ENCODE measurements at regions not wholly inside any gene's neighbourhood (a gene's known extent, or its start where the extent isn't known, plus 50 kb on each side); places are given as distances from the start of the nearest gene placed in this dataset.

- Histone ChIP-seq H3K4me1 (peaks cover 0 to 15% (median 0%) of the 10 kb centered on the region in 6 donors), H3K4me3 (no peak overlapping the region), H3K36me3 (no peaks in the 10 kb centered on the region), H3K9me3 (no peaks in the 10 kb centered on the region), H3K27me3 (replicated peaks in 1 of 7) (no peaks in the 10 kb centered on the region), H3K27ac (no peak overlapping the region)
- DNase-seq: no peak
- TF ChIP-seq CTCF (IDR thresholded peaks at IDR 0.05 in 8 of 11, conservative IDR thresholded peaks at IDR 0.05 in 3 of 11): no peak
- TF ChIP-seq POLR2AphosphoS5 (IDR thresholded peaks at IDR 0.05): no peak
- no peak for TF ChIP-seq POLR2A (IDR thresholded peaks at IDR 0.05)
- WGBS, 5 donors: 38 to 77% (median 70%) methylated on average over 1 of the region's 1 CpG
- intact Hi-C loops (cut with DNase I; ENCODE audit: low total_unique reads): no loop called here
These were observed 144.4 kb downstream of the KCNRG start for GRCh38 chr13:50159607-50160006.

- Histone ChIP-seq H3K27ac (no peak overlapping the region), H3K4me1 (peaks cover 0 to 15% (median 0%) of the 10 kb centered on the region in 6 donors), H3K4me3 (no peak overlapping the region), H3K27me3 (replicated peaks in 1 of 7) (no peaks in the 10 kb centered on the region), H3K36me3 (no peaks in the 10 kb centered on the region), H3K9me3 (no peaks in the 10 kb centered on the region)
- DNase-seq: no peak
- intact Hi-C loops (cut with DNase I; ENCODE audit: low total_unique reads): no loop called here
- WGBS, 5 donors: 59 to 83% (median 80%) methylated on average over 2 of the region's 2 CpGs
- TF ChIP-seq CTCF (IDR thresholded peaks at IDR 0.05 in 8 of 11, conservative IDR thresholded peaks at IDR 0.05 in 3 of 11) (no peak), POLR2A (IDR thresholded peaks at IDR 0.05) (no peak), POLR2AphosphoS5 (IDR thresholded peaks at IDR 0.05) (no peak)
These were observed 145.8 kb downstream of the KCNRG start for GRCh38 chr13:50161052-50161451.

GRCh38 chr13:50162001-50162400 is 146.8 kb downstream of the KCNRG start:
- 80 to 93% (median 88%) methylated on average over 4 of the region's 4 CpGs for WGBS, 5 donors
- no peak for DNase-seq
- Histone ChIP-seq H3K27me3 (replicated peaks in 1 of 7) (no peaks in the 10 kb centered on the region), H3K9me3 (no peaks in the 10 kb centered on the region), H3K36me3 (no peaks in the 10 kb centered on the region), H3K4me3 (no peak overlapping the region), H3K4me1 (peaks cover 0 to 15% (median 0%) of the 10 kb centered on the region in 6 donors), H3K27ac (no peak overlapping the region)
- intact Hi-C loops (cut with DNase I; ENCODE audit: low total_unique reads): no loop called here
- no peak for TF ChIP-seq POLR2A (IDR thresholded peaks at IDR 0.05)
- TF ChIP-seq POLR2AphosphoS5 (IDR thresholded peaks at IDR 0.05): no peak
- TF ChIP-seq CTCF (IDR thresholded peaks at IDR 0.05 in 8 of 11, conservative IDR thresholded peaks at IDR 0.05 in 3 of 11): no peak

GRCh38 chr13:50162567-50162966 is 147.3 kb downstream of the KCNRG start:
- DNase-seq: no peak
- TF ChIP-seq CTCF (IDR thresholded peaks at IDR 0.05 in 8 of 11, conservative IDR thresholded peaks at IDR 0.05 in 3 of 11) (no peak), POLR2AphosphoS5 (IDR thresholded peaks at IDR 0.05) (no peak), POLR2A (IDR thresholded peaks at IDR 0.05) (no peak)
- 71 to 87% (median 77%) methylated on average over 2 of the region's 2 CpGs for WGBS, 5 donors
- no peaks in the 10 kb centered on the region for H3K27me3 ChIP-seq (replicated peaks in 1 of 7)
- H3K4me3 ChIP-seq: no peak overlapping the region
- intact Hi-C loops (cut with DNase I; ENCODE audit: low total_unique reads): no loop called here
- peaks cover 0 to 15% (median 0%) of the 10 kb centered on the region in 6 donors for H3K4me1 ChIP-seq
- H3K9me3 ChIP-seq: no peaks in the 10 kb centered on the region
- H3K27ac ChIP-seq: no peak overlapping the region
- no peaks in the 10 kb centered on the region for H3K36me3 ChIP-seq
